Medulla oblongata (tissue), 1 donor: ENCODE measurements at regions not wholly inside any gene's neighbourhood (a gene's known extent, or its start where the extent isn't known, plus 50 kb on each side); places are given as distances from the start of the nearest gene placed in this dataset.
"Not testable (repeated sequence)": the region's sequence is repeated elsewhere in the genome, so short reads cannot be mapped to it uniquely, and the experiment has no call there.

ENCODE experiments used
- DNase-seq: peaks from one replicate; pipeline ENCODE4 v3.0.0-alpha.2; 2015; ENCODE audit errors: extremely low spot score

GRCh38 chr6:6748001-6748400 is 159.5 kb downstream of the LY86 start:
- no peak for DNase-seq

- peak; percentile 69 for DNase-seq
These were observed 161.4 kb downstream of the LY86 start for GRCh38 chr6:6749702-6750491.

- no peak for DNase-seq
These were observed 162.2 kb downstream of the LY86 start for GRCh38 chr6:6750594-6751265.

GRCh38 chr6:6751266-6751596 is 162.7 kb downstream of the LY86 start:
- no peak for DNase-seq

- DNase-seq = peak; percentile 37
These were observed 163.1 kb downstream of the LY86 start for GRCh38 chr6:6751619-6752023.

- no peak for DNase-seq
These were observed 163.6 kb downstream of the LY86 start for GRCh38 chr6:6752129-6752528.

- DNase-seq = no peak
These were observed 164.8 kb downstream of the LY86 start for GRCh38 chr6:6753301-6753700.

- DNase-seq = no peak
These were observed 168.0 kb downstream of the LY86 start for GRCh38 chr6:6756526-6756925.

- DNase-seq = no peak
These were observed 170.0 kb downstream of the LY86 start for GRCh38 chr6:6758546-6758914.

GRCh38 chr6:6758915-6759654 is 170.6 kb downstream of the LY86 start:
- DNase-seq = peak; percentile 86

- DNase-seq = no peak
These were observed 171.5 kb downstream of the LY86 start for GRCh38 chr6:6760002-6760401.

- DNase-seq = not testable (repeated sequence)
These were observed 174.0 kb downstream of the LY86 start for GRCh38 chr6:6762566-6762965.

GRCh38 chr6:6764764-6765434 is 176.4 kb downstream of the LY86 start:
- no peak for DNase-seq

GRCh38 chr6:6766230-6766905 is 177.8 kb downstream of the LY86 start:
- DNase-seq = no peak

GRCh38 chr6:6769466-6769865 is 180.9 kb downstream of the LY86 start:
- no peak for DNase-seq

- DNase-seq = no peak
These were observed 182.9 kb downstream of the LY86 start for GRCh38 chr6:6771224-6771945.

GRCh38 chr6:6771964-6772363 is 183.4 kb downstream of the LY86 start:
- DNase-seq = no peak

- DNase-seq = no peak
These were observed 184.2 kb downstream of the LY86 start for GRCh38 chr6:6772751-6773150.

GRCh38 chr6:6775074-6775473 is 186.6 kb downstream of the LY86 start:
- no peak for DNase-seq

GRCh38 chr6:6780231-6780630 is 191.7 kb downstream of the LY86 start:
- no peak for DNase-seq
